ENCODE measurements at regions not wholly inside any gene's neighbourhood (a gene's known extent, or its start where the extent isn't known, plus 50 kb on each side); places are given as distances from the start of the nearest gene placed in this dataset.
A peak's percentile ranks its signal among the peaks of the same experiment; 100 is the strongest.

GRCh38 chr5:67493676-67494075 is 297.1 kb upstream of the CD180 start:
- TF ChIP-seq CTCF (IDR thresholded peaks at IDR 0.05) (peak in 3 of 7 experiments; percentile 31 to 51 (median 36)), EP300 (IDR thresholded peaks at IDR 0.05) (no peak), POLR2A (IDR thresholded peaks at IDR 0.05) (no peak)
- Histone ChIP-seq H3K36me3 (no peaks in the 10 kb centered on the region), H3K4me3 (no peak overlapping the region), H3K27ac (peak overlapping the region in 1 of 5 donors; percentile 48), H3K27me3 (no peaks in the 10 kb centered on the region), H3K4me1 (peaks cover 0 to 25% (median 6%) of the 10 kb centered on the region in 4 donors), H3K9me3 (no peaks in the 10 kb centered on the region)
- peak; percentile 37 to 63 for DNase-seq
- intact Hi-C loops (cut with DNase I; ENCODE audit: low total_unique reads): no loop called here
- 58 to 81% (median 70%) methylated on average over 2 of the region's 2 CpGs for WGBS, 5 donors

DNA sequence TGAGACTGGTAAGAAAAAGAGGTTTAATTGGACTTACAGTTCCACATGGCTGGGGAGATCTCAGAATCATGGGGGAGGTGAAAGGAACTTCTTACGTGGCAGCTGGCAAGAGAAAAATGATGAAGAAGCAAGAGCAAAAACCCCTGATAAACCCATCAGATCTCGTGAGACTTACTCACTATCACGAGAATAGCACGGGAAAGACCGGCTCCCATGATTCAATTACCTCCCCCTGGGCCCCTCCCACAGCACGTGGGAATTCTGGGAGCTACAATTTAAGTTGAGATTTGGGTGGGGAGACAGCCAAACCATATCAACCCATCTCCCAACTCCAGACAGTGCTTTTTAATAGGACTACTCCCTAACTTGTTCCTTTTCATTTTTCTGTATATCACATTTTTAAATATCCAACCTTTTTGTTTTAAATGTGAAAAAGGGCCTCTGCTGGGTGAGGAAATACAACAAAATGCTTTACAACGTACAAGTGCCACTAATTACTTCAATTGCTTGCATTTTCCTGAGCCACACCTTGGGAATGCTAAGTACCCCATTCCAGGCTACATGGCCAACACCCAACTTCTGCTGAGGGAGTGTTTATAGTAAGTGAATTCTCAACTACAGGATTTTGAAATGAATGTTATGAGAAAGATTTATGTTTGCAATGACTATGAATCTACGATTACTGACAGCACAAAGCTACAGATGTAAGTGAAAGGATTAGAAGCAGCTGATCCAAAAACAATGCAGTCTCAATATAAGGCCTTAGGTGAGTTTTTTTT is 294.1 kb upstream of the CD180 start:
- no peaks in the 10 kb centered on the region for H3K27me3 ChIP-seq
- no peak overlapping the region for H3K4me3 ChIP-seq
- no peak for TF ChIP-seq POLR2AphosphoS5 (IDR thresholded peaks at IDR 0.05)
- no peak for TF ChIP-seq POLR2A (IDR thresholded peaks at IDR 0.05)
- TF ChIP-seq CTCF (IDR thresholded peaks at IDR 0.05): no peak
- no peak for TF ChIP-seq EP300 (IDR thresholded peaks at IDR 0.05)
- H3K9me3 ChIP-seq: no peaks in the 10 kb centered on the region
- 74 to 80% (median 76%) methylated on average over 8 of the region's 8 CpGs for WGBS, 5 donors
- DNase-seq: peak in 1 of 2 donors; percentile 27
- intact Hi-C loops (cut with DNase I; ENCODE audit: low total_unique reads): no loop called here
- H3K36me3 ChIP-seq: no peaks in the 10 kb centered on the region
- peaks cover 0 to 25% (median 6%) of the 10 kb centered on the region in 4 donors for H3K4me1 ChIP-seq
- no peak overlapping the region for H3K27ac ChIP-seq

DNA sequence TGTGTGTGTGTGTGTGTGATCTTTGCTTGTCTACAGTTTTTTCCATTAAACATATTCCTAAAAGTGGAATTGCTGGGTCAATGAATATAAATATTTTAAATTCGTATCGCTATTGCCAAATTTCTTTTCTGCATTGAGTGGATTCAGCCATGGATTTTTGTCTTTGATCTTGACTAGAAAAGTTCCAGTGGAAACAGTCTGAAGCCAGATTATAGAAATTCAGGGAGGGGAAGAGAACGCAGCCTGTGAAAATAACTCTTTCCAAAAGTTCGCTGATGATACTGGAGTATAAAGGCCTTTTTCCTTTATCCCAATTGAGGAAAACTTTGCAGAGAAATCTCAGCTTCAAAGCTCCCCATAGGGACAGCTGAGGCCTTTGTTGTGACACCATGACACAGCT is 292.3 kb upstream of the CD180 start:
- no peak overlapping the region for H3K4me3 ChIP-seq
- H3K4me1 ChIP-seq: peaks cover 0 to 10% (median 2%) of the 10 kb centered on the region in 4 donors
- no peak for TF ChIP-seq POLR2A (IDR thresholded peaks at IDR 0.05)
- H3K9me3 ChIP-seq: no peaks in the 10 kb centered on the region
- peak in 1 of 2 donors; percentile 30 for DNase-seq
- H3K36me3 ChIP-seq: no peaks in the 10 kb centered on the region
- intact Hi-C loops (cut with DNase I; ENCODE audit: low total_unique reads): no loop called here
- no peaks in the 10 kb centered on the region for H3K27me3 ChIP-seq
- no peak overlapping the region for H3K27ac ChIP-seq
- 68 to 87% (median 75%) methylated on average over 4 of the region's 4 CpGs for WGBS, 5 donors

GRCh38 chr5:67487862-67488261 is 291.3 kb upstream of the CD180 start:
- H3K27me3 ChIP-seq: no peaks in the 10 kb centered on the region
- no peak for TF ChIP-seq POLR2A (IDR thresholded peaks at IDR 0.05)
- no peak for TF ChIP-seq POLR2AphosphoS5 (IDR thresholded peaks at IDR 0.05)
- no peak for TF ChIP-seq CTCF (IDR thresholded peaks at IDR 0.05)
- no peak for TF ChIP-seq EP300 (IDR thresholded peaks at IDR 0.05)
- no peak overlapping the region for H3K27ac ChIP-seq
- no peak overlapping the region for H3K4me3 ChIP-seq
- H3K36me3 ChIP-seq: no peaks in the 10 kb centered on the region
- no peak for DNase-seq
- intact Hi-C loops (cut with DNase I; ENCODE audit: low total_unique reads): no loop called here
- WGBS, 5 donors: 74 to 84% (median 82%) methylated on average over 4 of the region's 4 CpGs
- peaks cover 0 to 7% (median 0%) of the 10 kb centered on the region in 4 donors for H3K4me1 ChIP-seq
- H3K9me3 ChIP-seq: no peaks in the 10 kb centered on the region

DNA sequence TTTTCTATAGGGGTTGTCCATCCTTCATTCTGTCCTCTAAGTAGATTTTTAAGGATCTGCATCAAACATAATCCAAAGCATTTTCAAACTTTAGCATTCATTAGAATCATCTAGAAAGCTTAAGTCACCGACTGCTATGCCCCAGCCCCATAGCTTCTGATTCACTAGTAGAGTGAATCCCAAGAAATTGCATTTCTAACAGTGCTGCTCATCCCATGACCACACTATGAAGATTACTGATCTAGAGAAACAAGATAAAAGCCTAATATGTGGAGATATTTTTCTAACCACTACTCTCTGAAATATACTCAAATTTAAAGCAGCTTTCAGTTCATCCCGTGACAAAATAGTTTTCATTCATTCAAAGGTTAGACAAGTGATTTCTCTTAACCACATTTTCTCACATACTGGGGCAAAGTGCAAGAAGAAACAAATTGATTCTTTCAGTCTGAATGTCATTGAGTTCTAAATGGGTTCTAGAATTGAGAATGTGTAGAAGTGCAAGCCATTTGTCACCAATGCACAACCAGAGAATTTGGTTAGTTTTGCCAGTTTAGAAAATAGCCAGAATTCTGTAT is 286.9 kb upstream of the CD180 start:
- 77 to 84% (median 81%) methylated on average over 2 of the region's 2 CpGs for WGBS, 5 donors

More for the DNA sequence above, 286.9 kb upstream of the CD180 start:
- Histone ChIP-seq H3K4me3 (no peak overlapping the region), H3K9me3 (no peaks in the 10 kb centered on the region), H3K4me1 (no peaks in the 10 kb centered on the region), H3K27ac (no peak overlapping the region), H3K36me3 (no peaks in the 10 kb centered on the region), H3K27me3 (no peaks in the 10 kb centered on the region)
- intact Hi-C loops (cut with DNase I; ENCODE audit: low total_unique reads): no loop called here
- TF ChIP-seq CTCF (IDR thresholded peaks at IDR 0.05) (no peak), POLR2A (IDR thresholded peaks at IDR 0.05) (no peak), EP300 (IDR thresholded peaks at IDR 0.05) (no peak), POLR2AphosphoS5 (IDR thresholded peaks at IDR 0.05) (no peak)
- DNase-seq: no peak

Data from stomach (tissue), 8 donors.